Hepatocyte (in vitro differentiated cells): ENCODE measurements at regions not wholly inside any gene's neighbourhood (a gene's known extent, or its start where the extent isn't known, plus 50 kb on each side); places are given as distances from the start of the nearest gene placed in this dataset.

Experiments
- CTCF ChIP-seq: fragments of 200-600 bp; sonication (generic); IDR thresholded peaks from 2 replicates; pipeline ENCODE4 v1.5.1; 2016; ENCODE audit warnings: antibody characterized with exemption, mild to moderate bottlenecking; ENCODE audit not compliant: poor library complexity
- EZH2 ChIP-seq: fragments of 200-600 bp; sonication (generic); IDR thresholded peaks from 2 replicates; pipeline ENCODE4 v1.6.1; 2016; ENCODE audit warnings: antibody characterized with exemption, mild to moderate bottlenecking, borderline replicate concordance
- EZH2phosphoT487 ChIP-seq: fragments of 200-600 bp; sonication (generic); IDR thresholded peaks from one replicate; pipeline ENCODE4 v1.6.1; 2018; ENCODE audit warnings: antibody characterized with exemption, mild to moderate bottlenecking, low read depth, moderate library complexity; ENCODE audit not compliant: unreplicated experiment, severe bottlenecking

- TF ChIP-seq EZH2 (no peak), CTCF (no peak), EZH2phosphoT487 (no peak)
Observed at GRCh38 chr12:46449856-46450255, 77.3 kb upstream of the SLC38A2 start.
